SK-N-SH treated with all-trans-retinoic acid at 6 μM for 48 hours (cell line): ENCODE measurements at regions not wholly inside any gene's neighbourhood (a gene's known extent, or its start where the extent isn't known, plus 50 kb on each side); places are given as distances from the start of the nearest gene placed in this dataset.
"Not testable (repeated sequence)": the region's sequence is repeated elsewhere in the genome, so short reads cannot be mapped to it uniquely, and the experiment has no call there.

ENCODE experiments used
- ARNTL ChIP-seq: fragments of 450-650 bp; formaldehyde crosslinking; IDR thresholded peaks from 2 replicates; pipeline ENCODE4 v1.5.0; 2020; ENCODE audit warnings: low read depth, mild to moderate bottlenecking, moderate library complexity, borderline replicate concordance
- CSDC2 ChIP-seq: fragments of 250-450 bp; sonication (Bioruptor Pico); IDR thresholded peaks from 2 replicates; pipeline ENCODE4 v1.5.0; 2020; ENCODE audit warnings: mild to moderate bottlenecking, moderate library complexity
- GLIS3 ChIP-seq: fragments of 250-450 bp; sonication (Bioruptor Pico); IDR thresholded peaks from 2 replicates; pipeline ENCODE4 v1.5.0; 2020; ENCODE audit warnings: mild to moderate bottlenecking, moderate library complexity
- OSR1 ChIP-seq: fragments of 250-450 bp; sonication (Bioruptor Pico); IDR thresholded peaks from 2 replicates; pipeline ENCODE4 v1.8.0; 2022; ENCODE audit warnings: moderate library complexity, mild to moderate bottlenecking, inconsistent platforms
- PPARA ChIP-seq: fragments of 250-450 bp; sonication (Bioruptor Pico); IDR thresholded peaks from 2 replicates; pipeline ENCODE4 v1.5.0; 2020; ENCODE audit warnings: mild to moderate bottlenecking, borderline replicate concordance
- RARB ChIP-seq: fragments of 250-450 bp; sonication (Bioruptor Pico); IDR thresholded peaks from 2 replicates; pipeline ENCODE4 v1.8.0; 2021; ENCODE audit warnings: mild to moderate bottlenecking, moderate library complexity
- SNAI2 ChIP-seq: fragments of 250-450 bp; sonication (Bioruptor Pico); IDR thresholded peaks from 2 replicates; pipeline ENCODE4 v1.5.0; 2020; ENCODE audit warnings: mild to moderate bottlenecking, moderate library complexity
- ZFP30 ChIP-seq: fragments of 450-650 bp; formaldehyde crosslinking; IDR thresholded peaks from 2 replicates; pipeline ENCODE4 v1.5.0; 2022; ENCODE audit warnings: mild to moderate bottlenecking, moderate library complexity
- ZNF565 ChIP-seq: fragments of 450-650 bp; formaldehyde crosslinking; conservative IDR thresholded peaks from 2 replicates; pipeline ENCODE4 v1.5.0; 2020; ENCODE audit warnings: low read depth, mild to moderate bottlenecking, moderate library complexity
- ZNF70 ChIP-seq: fragments of 450-650 bp; formaldehyde crosslinking; IDR thresholded peaks from 2 replicates; pipeline ENCODE4 v1.5.0; 2020; ENCODE audit warnings: mild to moderate bottlenecking, moderate library complexity
- ZNF8 ChIP-seq: fragments of 450-650 bp; formaldehyde crosslinking; IDR thresholded peaks from 2 replicates; pipeline ENCODE4 v1.5.0; 2020; ENCODE audit warnings: mild to moderate bottlenecking, moderate library complexity
- TF ChIP-seq, protein P1 (sequence below): fragments of 250-450 bp; sonication (Bioruptor Pico); IDR thresholded peaks from 2 replicates; pipeline ENCODE4 v1.8.0; 2020; ENCODE audit warnings: mild to moderate bottlenecking, moderate library complexity, borderline replicate concordance
- TF ChIP-seq, protein P2 (sequence below): fragments of 250-450 bp; sonication (Bioruptor Pico); IDR thresholded peaks from 2 replicates; pipeline ENCODE4 v1.5.1; 2021; ENCODE audit warnings: mild to moderate bottlenecking, moderate library complexity

DNA sequence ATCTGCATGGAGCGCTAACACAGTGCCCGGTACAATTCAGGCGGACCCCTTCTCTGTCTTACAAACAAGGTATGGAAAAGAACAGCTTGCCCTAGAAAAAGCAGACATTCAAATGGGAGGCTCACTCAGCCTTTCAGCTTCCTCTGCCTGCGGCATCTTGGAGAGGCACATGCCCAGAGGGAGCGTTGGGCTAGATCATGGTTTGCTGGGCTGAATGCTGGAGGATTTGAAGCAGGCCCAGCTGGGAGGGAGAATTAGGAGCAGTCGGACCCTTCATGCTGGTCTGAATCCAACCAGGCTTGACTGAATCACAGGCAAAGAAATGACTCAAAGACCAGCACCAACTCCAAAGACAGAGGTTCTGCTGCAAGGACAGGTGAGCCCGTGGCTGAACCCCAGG lies 286.7 kb upstream of the FRG1 start:
- not testable (repeated sequence) for TF ChIP-seq ZNF70; ARNTL; OSR1 (CRISPR knock-in tag); ZNF8 (CRISPR knock-in tag); ZNF565; RARB (CRISPR knock-in tag); ZFP30 (CRISPR knock-in tag); PPARA; SNAI2 (CRISPR knock-in tag); CSDC2; GLIS3 (CRISPR knock-in tag)
- TF ChIP-seq, protein P1, sequence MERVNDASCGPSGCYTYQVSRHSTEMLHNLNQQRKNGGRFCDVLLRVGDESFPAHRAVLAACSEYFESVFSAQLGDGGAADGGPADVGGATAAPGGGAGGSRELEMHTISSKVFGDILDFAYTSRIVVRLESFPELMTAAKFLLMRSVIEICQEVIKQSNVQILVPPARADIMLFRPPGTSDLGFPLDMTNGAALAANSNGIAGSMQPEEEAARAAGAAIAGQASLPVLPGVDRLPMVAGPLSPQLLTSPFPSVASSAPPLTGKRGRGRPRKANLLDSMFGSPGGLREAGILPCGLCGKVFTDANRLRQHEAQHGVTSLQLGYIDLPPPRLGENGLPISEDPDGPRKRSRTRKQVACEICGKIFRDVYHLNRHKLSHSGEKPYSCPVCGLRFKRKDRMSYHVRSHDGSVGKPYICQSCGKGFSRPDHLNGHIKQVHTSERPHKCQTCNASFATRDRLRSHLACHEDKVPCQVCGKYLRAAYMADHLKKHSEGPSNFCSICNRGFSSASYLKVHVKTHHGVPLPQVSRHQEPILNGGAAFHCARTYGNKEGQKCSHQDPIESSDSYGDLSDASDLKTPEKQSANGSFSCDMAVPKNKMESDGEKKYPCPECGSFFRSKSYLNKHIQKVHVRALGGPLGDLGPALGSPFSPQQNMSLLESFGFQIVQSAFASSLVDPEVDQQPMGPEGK (CRISPR knock-in tag): not testable (repeated sequence)
- TF ChIP-seq, protein P2, sequence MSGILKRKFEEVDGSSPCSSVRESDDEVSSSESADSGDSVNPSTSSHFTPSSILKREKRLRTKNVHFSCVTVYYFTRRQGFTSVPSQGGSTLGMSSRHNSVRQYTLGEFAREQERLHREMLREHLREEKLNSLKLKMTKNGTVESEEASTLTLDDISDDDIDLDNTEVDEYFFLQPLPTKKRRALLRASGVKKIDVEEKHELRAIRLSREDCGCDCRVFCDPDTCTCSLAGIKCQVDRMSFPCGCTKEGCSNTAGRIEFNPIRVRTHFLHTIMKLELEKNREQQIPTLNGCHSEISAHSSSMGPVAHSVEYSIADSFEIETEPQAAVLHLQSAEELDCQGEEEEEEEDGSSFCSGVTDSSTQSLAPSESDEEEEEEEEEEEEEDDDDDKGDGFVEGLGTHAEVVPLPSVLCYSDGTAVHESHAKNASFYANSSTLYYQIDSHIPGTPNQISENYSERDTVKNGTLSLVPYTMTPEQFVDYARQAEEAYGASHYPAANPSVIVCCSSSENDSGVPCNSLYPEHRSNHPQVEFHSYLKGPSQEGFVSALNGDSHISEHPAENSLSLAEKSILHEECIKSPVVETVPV (CRISPR knock-in tag): not testable (repeated sequence)
